ENCODE measurements at regions not wholly inside any gene's neighbourhood (a gene's known extent, or its start where the extent isn't known, plus 50 kb on each side); places are given as distances from the start of the nearest gene placed in this dataset.

GRCh38 chr13:58004751-58005150 is 373.2 kb downstream of the PCDH17 start (continued):
- TF ChIP-seq REST (IDR thresholded peaks at IDR 0.05; ENCODE audit: unreplicated experiment) (no peak), ZNF331 (CRISPR knock-in tag; IDR thresholded peaks at IDR 0.05; ENCODE audit: low read depth) (no peak), CREB1 (CRISPR knock-in tag; IDR thresholded peaks at IDR 0.05; ENCODE audit: low read depth) (no peak), CTCF (conservative IDR thresholded peaks at IDR 0.05; ENCODE audit: low read depth in 2 of 2) (no peak)

- H3K9me2 ChIP-seq (ENCODE audit: insufficient read depth), result no peaks in the 10 kb centered on the region
- no peak overlapping the region for H3K27ac ChIP-seq (ENCODE audit: low read depth)
- H3K27me3 ChIP-seq (ENCODE audit: insufficient read depth), result no peaks in the 10 kb centered on the region
- H3K4me2 ChIP-seq, result no peak overlapping the region
- H4K20me1 ChIP-seq (replicated peaks; ENCODE audit: insufficient read depth), result no peaks in the 10 kb centered on the region
- no peak overlapping the region for H3K27ac Mint-ChIP-seq
- H2AFZ ChIP-seq, result no peak overlapping the region
- DNase-seq (ENCODE audit: low spot score) (no peak), ATAC-seq (no peak)
- H3K4me1 ChIP-seq (ENCODE audit: insufficient read depth), result no peaks in the 10 kb centered on the region
- no peaks in the 10 kb centered on the region for H3K27me3 Mint-ChIP-seq (ENCODE audit: insufficient read depth, low read depth, poor library complexity)
- H3K79me2 ChIP-seq (replicated peaks; ENCODE audit: insufficient read depth), result no peaks in the 10 kb centered on the region
- H3K4me1 Mint-ChIP-seq, result no peaks in the 10 kb centered on the region
- H3K9me3 Mint-ChIP-seq, result no peaks in the 10 kb centered on the region
- no peak overlapping the region for H3K4me3 Mint-ChIP-seq
- TF ChIP-seq ZNF331 (CRISPR knock-in tag; IDR thresholded peaks at IDR 0.05; ENCODE audit: low read depth) (no peak), EZH2phosphoT487 (IDR thresholded peaks at IDR 0.05; ENCODE audit: unreplicated experiment) (no peak), ZNF114 (CRISPR knock-in tag; IDR thresholded peaks at IDR 0.05) (no peak), JUNB (IDR thresholded peaks at IDR 0.05; ENCODE audit: unreplicated experiment) (no peak), POLR2AphosphoS5 (IDR thresholded peaks at IDR 0.05; ENCODE audit: low read depth) (no peak), REST (IDR thresholded peaks at IDR 0.05; ENCODE audit: unreplicated experiment) (no peak), CTCF (conservative IDR thresholded peaks at IDR 0.05; ENCODE audit: low read depth in 2 of 2) (no peak), CREB1 (CRISPR knock-in tag; IDR thresholded peaks at IDR 0.05; ENCODE audit: low read depth) (no peak), EZH2 (IDR thresholded peaks at IDR 0.05; ENCODE audit: low read depth, unreplicated experiment) (no peak)
- H3K36me3 ChIP-seq (ENCODE audit: insufficient read depth), result no peaks in the 10 kb centered on the region
- no peak overlapping the region for H3K4me3 ChIP-seq
- H3K36me3 Mint-ChIP-seq (ENCODE audit: low read depth), result no peaks in the 10 kb centered on the region
- no peaks in the 10 kb centered on the region for H3F3A ChIP-seq (replicated peaks; ENCODE audit: low read depth)
Observed at GRCh38 chr13:58018020-58018419, 386.5 kb downstream of the PCDH17 start.

Data from GM23338 (cell line).